Kidney (tissue), 13 donors: ENCODE measurements at regions not wholly inside any gene's neighbourhood (a gene's known extent, or its start where the extent isn't known, plus 50 kb on each side); places are given as distances from the start of the nearest gene placed in this dataset.

Experiments used
- DNase-seq, 5 donors: peaks; one replicate each; pipeline ENCODE4 v3.0.0-alpha.2; 2013 to 2020
- FAIRE-seq: peaks from 2 replicates; lab custom pipeline; 2012; peaks lifted over from hg19 to GRCh38; lab: Jason Lieb, UNC
- H3K27ac ChIP-seq, 2 donors: one replicate each; pipeline ENCODE4 v1.7.0; 2013; ENCODE audit warnings: low read depth in 2 of 2, low read length in 2 of 2, inconsistent platforms in 1 of 2
- H3K27me3 ChIP-seq: one replicate; pipeline ENCODE4 v1.7.1; 2013; ENCODE audit warnings: low read length, inconsistent platforms; ENCODE audit not compliant: control insufficient read depth, insufficient read depth
- H3K36me3 ChIP-seq, 3 donors: one replicate each; pipeline versions ENCODE4 v1.7.0 to v1.7.1; 2013; ENCODE audit warnings: low read length in 3 of 3, control low read depth in 1 of 3, inconsistent platforms in 1 of 3; ENCODE audit not compliant: insufficient read depth in 3 of 3, control insufficient read depth in 2 of 3
- H3K4me1 ChIP-seq, 3 donors: one replicate each; pipeline versions ENCODE4 v1.7.0 to v1.7.1; 2013; ENCODE audit warnings: low read length in 3 of 3, inconsistent platforms in 1 of 3, low read depth in 1 of 3; ENCODE audit not compliant: control insufficient read depth in 2 of 3, insufficient read depth in 2 of 3
- H3K4me3 ChIP-seq, 3 donors: one replicate each; pipeline versions ENCODE4 v1.7.0 to v1.8.1; 2013; ENCODE audit warnings: low read length in 3 of 3, control low read depth in 1 of 3, inconsistent platforms in 1 of 3
- H3K9ac ChIP-seq, 3 donors: one replicate each; pipeline versions ENCODE4 v1.7.0 to v1.7.1; 2013; ENCODE audit warnings: low read length in 3 of 3, control low read depth in 1 of 3, inconsistent platforms in 1 of 3
- H3K9me3 ChIP-seq, 3 donors: one replicate each; pipeline versions ENCODE4 v1.7.0 to v1.7.1; 2013; ENCODE audit warnings: low read length in 3 of 3, control low read depth in 1 of 3, inconsistent platforms in 1 of 3; ENCODE audit not compliant: control insufficient read depth in 2 of 3, insufficient read depth in 1 of 3
- CTCF ChIP-seq: IDR thresholded peaks from 3 replicates; pipeline ENCODE4 v1.5.1; 2012; ENCODE audit warnings: mild to moderate bottlenecking, moderate library complexity, borderline replicate concordance; ENCODE audit not compliant: insufficient read depth; ENCODE audit errors: extremely low read depth
- intact Hi-C: fragments of 100-400 bp; cut with DNase I; formaldehyde crosslinking; loops from one replicate; pipeline ENCODE4 v1.11.1; 2022
- donor health status: control.
- donor health status: control.
- donor health status: control.
- donor health status: control.
- donor health status: control.
- donor health status: DM: yes; HTN: yes; CAD: no.
- donor health status: Normal renal cell carcinoma (clear cell type).

GRCh38 chrX:115437841-115438595 lies 123.0 kb upstream of the PLS3 start:
- Histone ChIP-seq H3K4me1 (no peaks in the 10 kb centered on the region), H3K4me3 (no peak overlapping the region), H3K27ac (no peak overlapping the region), H3K36me3 (no peaks in the 10 kb centered on the region), H3K9me3 (no peaks in the 10 kb centered on the region), H3K27me3 (no peaks in the 10 kb centered on the region), H3K9ac (no peak overlapping the region)
- intact Hi-C loops: no loop called here
- no peak for FAIRE-seq
- TF ChIP-seq CTCF: no peak
- no peak for DNase-seq

- no peak for TF ChIP-seq CTCF
- no peak for FAIRE-seq
- DNase-seq: no peak
- intact Hi-C loops: no loop called here
- Histone ChIP-seq H3K9ac (no peak overlapping the region), H3K27ac (no peak overlapping the region), H3K4me3 (no peak overlapping the region), H3K4me1 (no peaks in the 10 kb centered on the region), H3K9me3 (no peaks in the 10 kb centered on the region), H3K36me3 (no peaks in the 10 kb centered on the region), H3K27me3 (peaks cover 8% of the 10 kb centered on the region)
Observed at GRCh38 chrX:115448146-115448545, 112.8 kb upstream of the PLS3 start.

- Histone ChIP-seq H3K9me3 (no peaks in the 10 kb centered on the region), H3K27ac (no peak overlapping the region), H3K36me3 (no peaks in the 10 kb centered on the region), H3K27me3 (peaks cover 8% of the 10 kb centered on the region), H3K9ac (no peak overlapping the region), H3K4me1 (no peaks in the 10 kb centered on the region), H3K4me3 (no peak overlapping the region)
- intact Hi-C loops: no loop called here
- no peak for TF ChIP-seq CTCF
- FAIRE-seq (no peak), DNase-seq (peak in 4 of 5 donors; percentile 9 to 78 (median 47))
Observed at GRCh38 chrX:115449742-115450141, 111.2 kb upstream of the PLS3 start.
